HepG2 (cell line): ENCODE measurements at regions not wholly inside any gene's neighbourhood (a gene's known extent, or its start where the extent isn't known, plus 50 kb on each side); places are given as distances from the start of the nearest gene placed in this dataset.

Experiments
- ATAC-seq: fragments of 200-7000 bp; cut with Tn5 transposase; 3 replicates; pipeline ENCODE4 v1.9.1; 2020; ENCODE audit warnings: mild to moderate bottlenecking, moderate library complexity
- BruUV-seq: library from RNA; stranded (reverse); fragments of 400-500 nt; replicated peaks from 2 replicates; lab custom pipeline; 2021; lab: Mats Ljungman, UMichigan
- CTCF ChIA-PET: fragments of 300-600 bp; formaldehyde crosslinking; extraction: SDS; loops from one replicate; lab custom pipeline; 2021; ENCODE audit warnings: low total read pairs, inconsistent platforms, low intra/inter-chr PET ratio; lab: Yijun Ruan, JAX
- POLR2A ChIA-PET: fragments of 350-600 bp; sonication (Branson Sonifier 250); formaldehyde crosslinking; loops from one replicate; lab custom pipeline; 2020; ENCODE audit warnings: antibody characterized with exemption, inconsistent platforms; lab: Yijun Ruan, JAX
- DNase-seq: peaks from one replicate; pipeline ENCODE4 v3.0.0-alpha.2; 2015; ENCODE audit warnings: low spot score
- FAIRE-seq: peaks from 3 replicates; lab custom pipeline; 2011; peaks lifted over from hg19 to GRCh38; lab: Jason Lieb, UNC
- H2AFZ ChIP-seq: one replicate; pipeline ENCODE4 v1.6.1; 2011; ENCODE audit warnings: low read length, inconsistent platforms
- H3K27ac ChIP-seq: fragments of 300-600 bp; 3 replicates; pipeline ENCODE4 v1.8.0; 2011; ENCODE audit warnings: mixed run types, mild to moderate bottlenecking, mixed read lengths, low read length, inconsistent platforms; ENCODE audit not compliant: insufficient read depth; ENCODE audit errors: extremely low read length
- H3K27me3 ChIP-seq, 2 experiments: fragments of 200-600 bp in 1 of 2; 2 replicates in 1 of 2; 3 replicates in 1 of 2; pipeline versions ENCODE4 v1.6.0 to v1.8.0; 2011; ENCODE audit warnings: low read length in 2 of 2, mild to moderate bottlenecking in 2 of 2, moderate library complexity in 2 of 2, inconsistent platforms in 1 of 2; ENCODE audit not compliant: insufficient read depth in 2 of 2, control insufficient read depth in 1 of 2
- H3K36me3 ChIP-seq, 2 experiments: fragments of 200-600 bp in 1 of 2; replicated peaks in 1 of 2; 2 replicates in 1 of 2; 3 replicates in 1 of 2; pipeline versions ENCODE4 v1.5.1 to v1.8.0; 2011; ENCODE audit warnings: low read length in 2 of 2, inconsistent platforms in 1 of 2; ENCODE audit not compliant: insufficient read depth in 2 of 2, control insufficient read depth in 1 of 2
- H3K4me1 ChIP-seq: 2 replicates; pipeline ENCODE4 v1.5.1; 2012; ENCODE audit warnings: low read length, inconsistent platforms; ENCODE audit not compliant: insufficient read depth
- H3K4me2 ChIP-seq: 2 replicates; pipeline ENCODE4 v1.6.0; 2011; ENCODE audit warnings: low read depth, low read length, inconsistent platforms
- H3K4me3 ChIP-seq, 3 experiments: fragments of 200-600 bp in 1 of 3; sonication (generic), shearing (Covaris generic) in 1 of 3; replicated peaks in 1 of 3; 2 replicates each; pipeline ENCODE4 v1.5.1; 2011 to 2016; ENCODE audit warnings: low read length in 3 of 3, inconsistent platforms in 2 of 3, low read depth in 2 of 3, mild to moderate bottlenecking in 2 of 3, control low read depth in 1 of 3, mixed read lengths in 1 of 3; ENCODE audit not compliant: insufficient read depth in 1 of 3
- H3K79me2 ChIP-seq: one replicate; pipeline ENCODE4 v1.6.1; 2011; ENCODE audit warnings: low read length, inconsistent platforms; ENCODE audit not compliant: insufficient read depth
- H3K9ac ChIP-seq: 2 replicates; pipeline ENCODE4 v1.6.0; 2011; ENCODE audit warnings: mild to moderate bottlenecking, low read depth, low read length, inconsistent platforms; ENCODE audit not compliant: insufficient read depth
- H3K9me3 ChIP-seq: 2 replicates; pipeline ENCODE4 v1.5.1; 2012; ENCODE audit warnings: mild to moderate bottlenecking, low read length
- H4K20me1 ChIP-seq: 2 replicates; pipeline ENCODE4 v1.6.0; 2011; ENCODE audit warnings: inconsistent platforms, mild to moderate bottlenecking, low read length, moderate library complexity; ENCODE audit not compliant: insufficient read depth
- GABPA ChIP-seq, 2 experiments: IDR thresholded peaks; 2 replicates each; pipeline ENCODE4 v1.6.1; 2011 to 2016; ENCODE audit warnings: low read depth in 2 of 2, low read length in 1 of 2, missing biosample characterization in 1 of 2, missing genetic modification characterization in 1 of 2
- MYNN ChIP-seq: sonication (generic); formaldehyde crosslinking; IDR thresholded peaks from 2 replicates; pipeline ENCODE4 v1.4.0; 2020; ENCODE audit warnings: mild to moderate bottlenecking, low read depth, missing genetic modification reagents
- PLSCR1 ChIP-seq: sonication (generic); formaldehyde crosslinking; IDR thresholded peaks from 2 replicates; pipeline ENCODE4 v1.5.0; 2020; ENCODE audit warnings: missing genetic modification reagents, mild to moderate bottlenecking, borderline replicate concordance
- SMAD3 ChIP-seq: sonication (generic); formaldehyde crosslinking; IDR thresholded peaks from 2 replicates; pipeline ENCODE4 v1.4.0; 2020; ENCODE audit warnings: missing genetic modification reagents
- SP2 ChIP-seq: sonication (generic); formaldehyde crosslinking; IDR thresholded peaks from 2 replicates; pipeline ENCODE4 v1.5.1; 2020; ENCODE audit warnings: mild to moderate bottlenecking, missing genetic modification reagents
- SSRP1 ChIP-seq: IDR thresholded peaks from 2 replicates; pipeline ENCODE4 v1.6.1; 2016; ENCODE audit warnings: control low read depth
- TRIM22 ChIP-seq: fragments of 450-650 bp; IDR thresholded peaks from 2 replicates; pipeline ENCODE4 v1.6.1; 2017
- ZFP36L1 ChIP-seq: sonication (generic); formaldehyde crosslinking; IDR thresholded peaks from 2 replicates; pipeline ENCODE4 v1.8.0; 2022; ENCODE audit warnings: mild to moderate bottlenecking, missing genetic modification reagents, moderate library complexity
- ZNF101 ChIP-seq: sonication (generic); formaldehyde crosslinking; IDR thresholded peaks from 2 replicates; pipeline ENCODE4 v1.4.0; 2020; ENCODE audit warnings: mild to moderate bottlenecking, low read depth, missing genetic modification reagents, borderline replicate concordance
- ZNF547 ChIP-seq: sonication (generic); formaldehyde crosslinking; IDR thresholded peaks from 2 replicates; pipeline ENCODE4 v1.5.1; 2020; ENCODE audit warnings: mild to moderate bottlenecking, missing genetic modification reagents
- ZNF615 ChIP-seq: sonication (generic); formaldehyde crosslinking; IDR thresholded peaks from 2 replicates; pipeline ENCODE4 v1.5.0; 2020; ENCODE audit warnings: mild to moderate bottlenecking, missing genetic modification reagents, borderline replicate concordance
- ZNF639 ChIP-seq: conservative IDR thresholded peaks from 2 replicates; pipeline ENCODE4 v1.6.1; 2018; ENCODE audit warnings: missing genetic modification reagents
- ZNF713 ChIP-seq: sonication (generic); formaldehyde crosslinking; IDR thresholded peaks from 2 replicates; pipeline ENCODE4 v1.4.0; 2020; ENCODE audit warnings: mild to moderate bottlenecking, missing genetic modification reagents
- ZNF781 ChIP-seq: sonication (generic); formaldehyde crosslinking; IDR thresholded peaks from 2 replicates; pipeline ENCODE4 v1.5.1; 2020; ENCODE audit warnings: borderline replicate concordance, mild to moderate bottlenecking, missing genetic modification reagents; ENCODE audit errors: not compliant biosample characterization
- ZNF790 ChIP-seq: sonication (generic); formaldehyde crosslinking; IDR thresholded peaks from 2 replicates; pipeline ENCODE4 v1.8.0; 2022; ENCODE audit warnings: missing genetic modification reagents, mild to moderate bottlenecking, borderline replicate concordance
- WGBS: methylation state at CpG from one replicate; pipeline ENCODE4 v1.1.6; 2017; ENCODE audit warnings: low lambda C conversion rate; 5-methylcytosine and 5-hydroxymethylcytosine counted together
- in situ Hi-C: cut with HindIII; loops from 2 replicates; pipeline ENCODE4 v1.10.0; 2017; ENCODE audit warnings: low pct_unique_long_range_greater_than_20kb; ENCODE audit not compliant: extremely low pct_ligation_motif_present
- intact Hi-C: fragments of 100-400 bp; cut with micrococcal nuclease; formaldehyde crosslinking; loops from one replicate; pipeline ENCODE4 v1.10.0; 2022; ENCODE audit not compliant: unreplicated experiment

GRCh38 chr10:108184114-108184513 lies 1019.6 kb upstream of the SORCS1 start:
- Histone ChIP-seq H2AFZ (no peak overlapping the region), H3K27me3 (no peaks in the 10 kb centered on the region), H3K9me3 (peaks cover 98% of the 10 kb centered on the region), H3K4me2 (no peak overlapping the region), H3K4me3 (no peak overlapping the region), H3K4me1 (no peaks in the 10 kb centered on the region), H3K27ac (no peak overlapping the region), H3K36me3 (no peaks in the 10 kb centered on the region), H3K79me2 (no peaks in the 10 kb centered on the region), H4K20me1 (no peaks in the 10 kb centered on the region), H3K9ac (no peak overlapping the region)
- TF ChIP-seq GABPA (IDR thresholded peaks at IDR 0.05; ENCODE audit: low read depth, low read length), result no peak
- TF ChIP-seq GABPA (CRISPR knock-in tag; IDR thresholded peaks at IDR 0.05; ENCODE audit: low read depth), result no peak
- TF ChIP-seq ZNF547 (CRISPR knock-in tag), result no peak
- no peak for TF ChIP-seq ZNF713 (CRISPR knock-in tag)
- no peak for TF ChIP-seq SSRP1 (CRISPR knock-in tag)
- TF ChIP-seq PLSCR1, result no peak
- no peak for TF ChIP-seq ZFP36L1
- no peak for TF ChIP-seq ZNF101 (CRISPR knock-in tag)
- no peak for ATAC-seq
- no peak for FAIRE-seq
- CTCF ChIA-PET, result no interaction called here
- POLR2A ChIA-PET, result no interaction called here
- BruUV-seq, result no TSS peak
- intact Hi-C loops (no loop called here), in situ Hi-C loops (no loop called here)
- DNase-seq, result no peak
- WGBS, result 0% methylated on average over 1 of the region's 1 CpG

- Histone ChIP-seq H3K36me3 (no peaks in the 10 kb centered on the region), H4K20me1 (no peaks in the 10 kb centered on the region), H3K4me2 (no peak overlapping the region), H3K4me3 (no peak overlapping the region), H3K27me3 (no peaks in the 10 kb centered on the region), H3K4me1 (no peaks in the 10 kb centered on the region), H3K79me2 (no peaks in the 10 kb centered on the region), H3K9ac (no peak overlapping the region), H3K27ac (no peak overlapping the region), H3K9me3 (peaks cover 96% of the 10 kb centered on the region), H2AFZ (no peak overlapping the region)
- in situ Hi-C loops (no loop called here), intact Hi-C loops (no loop called here)
- TF ChIP-seq TRIM22, result no peak
- no peak for TF ChIP-seq ZNF639 (CRISPR knock-in tag)
- TF ChIP-seq SMAD3, result no peak
- TF ChIP-seq ZNF615 (CRISPR knock-in tag), result no peak
- TF ChIP-seq MYNN, result no peak
- no peak for TF ChIP-seq ZNF781 (CRISPR knock-in tag)
- no peak for TF ChIP-seq SP2 (CRISPR knock-in tag)
- TF ChIP-seq ZNF790 (CRISPR knock-in tag), result no peak
- ChIA-PET CTCF (no interaction called here), POLR2A (no interaction called here)
- ATAC-seq, result no peak
- no TSS peak for BruUV-seq
- DNase-seq, result no peak
- WGBS, result 4% methylated on average over 2 of the region's 2 CpGs
- no peak for FAIRE-seq
Measured at GRCh38 chr10:108180878-108181277, 1016.4 kb upstream of the SORCS1 start.
